GM23338 (cell line): ENCODE measurements at regions not wholly inside any gene's neighbourhood (a gene's known extent, or its start where the extent isn't known, plus 50 kb on each side); places are given as distances from the start of the nearest gene placed in this dataset.

Source experiments
- ATAC-seq: fragments of 200-7000 bp; cut with Tn5 transposase; 3 replicates; pipeline ENCODE4 v1.9.1; 2020
- DNase-seq: peaks from one replicate; pipeline ENCODE4 v3.0.0-alpha.2; 2015; ENCODE audit warnings: low spot score
- H2AFZ ChIP-seq: fragments of 200-600 bp; sonication (generic); 2 replicates; pipeline ENCODE4 v1.8.0; 2016; ENCODE audit warnings: antibody characterized with exemption, mild to moderate bottlenecking, moderate library complexity
- H3F3A ChIP-seq: fragments of 200-600 bp; sonication (generic); replicated peaks from 2 replicates; pipeline ENCODE4 v1.8.0; 2017; ENCODE audit warnings: antibody characterized with exemption, mixed run types, low read depth
- H3K27ac ChIP-seq: fragments of 200-600 bp; sonication (generic); 2 replicates; pipeline ENCODE4 v1.6.1; 2016; ENCODE audit warnings: low read depth
- H3K27me3 ChIP-seq: fragments of 200-600 bp; sonication (generic); 2 replicates; pipeline ENCODE4 v1.8.0; 2016; ENCODE audit warnings: mild to moderate bottlenecking, mixed run types, moderate library complexity; ENCODE audit not compliant: insufficient read depth
- H3K36me3 ChIP-seq: fragments of 200-600 bp; sonication (generic); 2 replicates; pipeline ENCODE4 v1.8.0; 2016; ENCODE audit warnings: mild to moderate bottlenecking; ENCODE audit not compliant: insufficient read depth
- H3K4me1 ChIP-seq: fragments of 200-600 bp; sonication (generic); 2 replicates; pipeline ENCODE4 v1.8.0; 2016; ENCODE audit warnings: mild to moderate bottlenecking, moderate library complexity; ENCODE audit not compliant: insufficient read depth
- H3K4me2 ChIP-seq: fragments of 200-600 bp; sonication (generic); 2 replicates; pipeline ENCODE4 v1.7.1; 2017; ENCODE audit warnings: mixed run types
- H3K4me3 ChIP-seq: fragments of 200-600 bp; sonication (generic); 2 replicates; pipeline ENCODE4 v1.6.1; 2016; ENCODE audit warnings: mixed run types
- H3K79me2 ChIP-seq: fragments of 200-600 bp; sonication (generic); replicated peaks from 2 replicates; pipeline ENCODE4 v1.8.0; 2017; ENCODE audit warnings: mild to moderate bottlenecking; ENCODE audit not compliant: insufficient read depth
- H3K9me2 ChIP-seq: fragments of 200-600 bp; sonication (generic); 2 replicates; pipeline ENCODE4 v1.8.0; 2017; ENCODE audit not compliant: insufficient read depth
- H4K20me1 ChIP-seq: fragments of 200-600 bp; sonication (generic); replicated peaks from 2 replicates; pipeline ENCODE4 v1.8.0; 2017; ENCODE audit warnings: mild to moderate bottlenecking; ENCODE audit not compliant: insufficient read depth
- H3K27ac Mint-ChIP-seq: 2 replicates; pipeline ENCODE4 v1.8.0; 2020; ENCODE audit warnings: inconsistent platforms, mild to moderate bottlenecking, moderate library complexity, mixed read lengths
- H3K27me3 Mint-ChIP-seq: 3 replicates; pipeline ENCODE4 v1.8.0; 2022; ENCODE audit warnings: low read depth, mild to moderate bottlenecking, moderate library complexity, mixed read lengths, inconsistent platforms; ENCODE audit not compliant: insufficient read depth, poor library complexity
- H3K36me3 Mint-ChIP-seq: 3 replicates; pipeline ENCODE4 v1.8.0; 2021; ENCODE audit warnings: low read depth, mild to moderate bottlenecking, inconsistent platforms, moderate library complexity, mixed read lengths
- H3K4me1 Mint-ChIP-seq: 3 replicates; pipeline ENCODE4 v1.8.0; 2020; ENCODE audit warnings: mild to moderate bottlenecking, inconsistent platforms, mixed read lengths
- H3K4me3 Mint-ChIP-seq: 3 replicates; pipeline ENCODE4 v1.8.0; 2021; ENCODE audit warnings: moderate library complexity, mild to moderate bottlenecking, inconsistent platforms, mixed read lengths
- H3K9me3 Mint-ChIP-seq: 3 replicates; pipeline ENCODE4 v1.8.0; 2020; ENCODE audit warnings: moderate library complexity, mild to moderate bottlenecking, inconsistent platforms, mixed read lengths
- CREB1 ChIP-seq: fragments of 250-450 bp; sonication (Bioruptor Pico); IDR thresholded peaks from 2 replicates; pipeline ENCODE4 v1.5.0; 2020; ENCODE audit warnings: low read depth, mild to moderate bottlenecking, moderate library complexity
- CTCF ChIP-seq, 2 experiments: fragments of 200-600 bp in 1 of 2; sonication (generic) in 1 of 2; conservative IDR thresholded peaks; 2 replicates each; pipeline versions ENCODE4 v1.5.1 to v1.6.1; 2016 to 2017; ENCODE audit warnings: antibody characterized with exemption in 2 of 2, low read depth in 2 of 2, mild to moderate bottlenecking in 2 of 2, moderate library complexity in 1 of 2
- ETS1 ChIP-seq: IDR thresholded peaks from 2 replicates; pipeline ENCODE4 v1.6.1; 2016; ENCODE audit warnings: antibody characterized with exemption
- EZH2 ChIP-seq: fragments of 200-600 bp; sonication (generic); IDR thresholded peaks from one replicate; pipeline ENCODE4 v1.8.0; 2017; ENCODE audit warnings: antibody characterized with exemption, mild to moderate bottlenecking, low read depth; ENCODE audit not compliant: unreplicated experiment
- EZH2phosphoT487 ChIP-seq: fragments of 200-600 bp; sonication (generic); IDR thresholded peaks from one replicate; pipeline ENCODE4 v1.8.1; 2018; ENCODE audit warnings: antibody characterized with exemption; ENCODE audit not compliant: unreplicated experiment
- JUNB ChIP-seq: IDR thresholded peaks from one replicate; pipeline ENCODE4 v1.6.1; 2016; ENCODE audit warnings: antibody characterized with exemption; ENCODE audit not compliant: unreplicated experiment
- NANOG ChIP-seq: IDR thresholded peaks from 2 replicates; pipeline ENCODE4 v1.6.1; 2016; ENCODE audit warnings: antibody characterized with exemption, borderline replicate concordance
- POLR2AphosphoS5 ChIP-seq: IDR thresholded peaks from 2 replicates; pipeline ENCODE4 v1.6.1; 2016; ENCODE audit warnings: antibody characterized with exemption, low read depth
- REST ChIP-seq: IDR thresholded peaks from one replicate; pipeline ENCODE4 v1.6.1; 2018; ENCODE audit warnings: antibody characterized with exemption; ENCODE audit not compliant: unreplicated experiment
- STAT1 ChIP-seq: IDR thresholded peaks from one replicate; pipeline ENCODE4 v1.6.1; 2016; ENCODE audit warnings: antibody characterized with exemption; ENCODE audit not compliant: unreplicated experiment
- ZNF114 ChIP-seq: fragments of 250-450 bp; sonication (Bioruptor Pico); IDR thresholded peaks from 2 replicates; pipeline ENCODE4 v1.5.0; 2020; ENCODE audit warnings: mild to moderate bottlenecking, moderate library complexity
- ZNF331 ChIP-seq: fragments of 250-450 bp; sonication (Bioruptor Pico); IDR thresholded peaks from 2 replicates; pipeline ENCODE4 v1.5.0; 2020; ENCODE audit warnings: low read depth, mild to moderate bottlenecking, moderate library complexity
- TF ChIP-seq, protein P1 (sequence below): fragments of 250-450 bp; sonication (Bioruptor Pico); IDR thresholded peaks from 2 replicates; pipeline ENCODE4 v1.5.0; 2020; ENCODE audit warnings: mild to moderate bottlenecking, moderate library complexity

- H3F3A ChIP-seq, result no peaks in the 10 kb centered on the region
Measured at GRCh38 chr2:12498286-12498685, 218.4 kb upstream of the TRIB2 start.

More at GRCh38 chr2:12498286-12498685, 218.4 kb upstream of the TRIB2 start:
- H3K27me3 Mint-ChIP-seq, result no peaks in the 10 kb centered on the region
- H3K4me3 Mint-ChIP-seq, result no peak overlapping the region
- no peak overlapping the region for H2AFZ ChIP-seq
- no peaks in the 10 kb centered on the region for H3K36me3 Mint-ChIP-seq
- TF ChIP-seq, protein P1, sequence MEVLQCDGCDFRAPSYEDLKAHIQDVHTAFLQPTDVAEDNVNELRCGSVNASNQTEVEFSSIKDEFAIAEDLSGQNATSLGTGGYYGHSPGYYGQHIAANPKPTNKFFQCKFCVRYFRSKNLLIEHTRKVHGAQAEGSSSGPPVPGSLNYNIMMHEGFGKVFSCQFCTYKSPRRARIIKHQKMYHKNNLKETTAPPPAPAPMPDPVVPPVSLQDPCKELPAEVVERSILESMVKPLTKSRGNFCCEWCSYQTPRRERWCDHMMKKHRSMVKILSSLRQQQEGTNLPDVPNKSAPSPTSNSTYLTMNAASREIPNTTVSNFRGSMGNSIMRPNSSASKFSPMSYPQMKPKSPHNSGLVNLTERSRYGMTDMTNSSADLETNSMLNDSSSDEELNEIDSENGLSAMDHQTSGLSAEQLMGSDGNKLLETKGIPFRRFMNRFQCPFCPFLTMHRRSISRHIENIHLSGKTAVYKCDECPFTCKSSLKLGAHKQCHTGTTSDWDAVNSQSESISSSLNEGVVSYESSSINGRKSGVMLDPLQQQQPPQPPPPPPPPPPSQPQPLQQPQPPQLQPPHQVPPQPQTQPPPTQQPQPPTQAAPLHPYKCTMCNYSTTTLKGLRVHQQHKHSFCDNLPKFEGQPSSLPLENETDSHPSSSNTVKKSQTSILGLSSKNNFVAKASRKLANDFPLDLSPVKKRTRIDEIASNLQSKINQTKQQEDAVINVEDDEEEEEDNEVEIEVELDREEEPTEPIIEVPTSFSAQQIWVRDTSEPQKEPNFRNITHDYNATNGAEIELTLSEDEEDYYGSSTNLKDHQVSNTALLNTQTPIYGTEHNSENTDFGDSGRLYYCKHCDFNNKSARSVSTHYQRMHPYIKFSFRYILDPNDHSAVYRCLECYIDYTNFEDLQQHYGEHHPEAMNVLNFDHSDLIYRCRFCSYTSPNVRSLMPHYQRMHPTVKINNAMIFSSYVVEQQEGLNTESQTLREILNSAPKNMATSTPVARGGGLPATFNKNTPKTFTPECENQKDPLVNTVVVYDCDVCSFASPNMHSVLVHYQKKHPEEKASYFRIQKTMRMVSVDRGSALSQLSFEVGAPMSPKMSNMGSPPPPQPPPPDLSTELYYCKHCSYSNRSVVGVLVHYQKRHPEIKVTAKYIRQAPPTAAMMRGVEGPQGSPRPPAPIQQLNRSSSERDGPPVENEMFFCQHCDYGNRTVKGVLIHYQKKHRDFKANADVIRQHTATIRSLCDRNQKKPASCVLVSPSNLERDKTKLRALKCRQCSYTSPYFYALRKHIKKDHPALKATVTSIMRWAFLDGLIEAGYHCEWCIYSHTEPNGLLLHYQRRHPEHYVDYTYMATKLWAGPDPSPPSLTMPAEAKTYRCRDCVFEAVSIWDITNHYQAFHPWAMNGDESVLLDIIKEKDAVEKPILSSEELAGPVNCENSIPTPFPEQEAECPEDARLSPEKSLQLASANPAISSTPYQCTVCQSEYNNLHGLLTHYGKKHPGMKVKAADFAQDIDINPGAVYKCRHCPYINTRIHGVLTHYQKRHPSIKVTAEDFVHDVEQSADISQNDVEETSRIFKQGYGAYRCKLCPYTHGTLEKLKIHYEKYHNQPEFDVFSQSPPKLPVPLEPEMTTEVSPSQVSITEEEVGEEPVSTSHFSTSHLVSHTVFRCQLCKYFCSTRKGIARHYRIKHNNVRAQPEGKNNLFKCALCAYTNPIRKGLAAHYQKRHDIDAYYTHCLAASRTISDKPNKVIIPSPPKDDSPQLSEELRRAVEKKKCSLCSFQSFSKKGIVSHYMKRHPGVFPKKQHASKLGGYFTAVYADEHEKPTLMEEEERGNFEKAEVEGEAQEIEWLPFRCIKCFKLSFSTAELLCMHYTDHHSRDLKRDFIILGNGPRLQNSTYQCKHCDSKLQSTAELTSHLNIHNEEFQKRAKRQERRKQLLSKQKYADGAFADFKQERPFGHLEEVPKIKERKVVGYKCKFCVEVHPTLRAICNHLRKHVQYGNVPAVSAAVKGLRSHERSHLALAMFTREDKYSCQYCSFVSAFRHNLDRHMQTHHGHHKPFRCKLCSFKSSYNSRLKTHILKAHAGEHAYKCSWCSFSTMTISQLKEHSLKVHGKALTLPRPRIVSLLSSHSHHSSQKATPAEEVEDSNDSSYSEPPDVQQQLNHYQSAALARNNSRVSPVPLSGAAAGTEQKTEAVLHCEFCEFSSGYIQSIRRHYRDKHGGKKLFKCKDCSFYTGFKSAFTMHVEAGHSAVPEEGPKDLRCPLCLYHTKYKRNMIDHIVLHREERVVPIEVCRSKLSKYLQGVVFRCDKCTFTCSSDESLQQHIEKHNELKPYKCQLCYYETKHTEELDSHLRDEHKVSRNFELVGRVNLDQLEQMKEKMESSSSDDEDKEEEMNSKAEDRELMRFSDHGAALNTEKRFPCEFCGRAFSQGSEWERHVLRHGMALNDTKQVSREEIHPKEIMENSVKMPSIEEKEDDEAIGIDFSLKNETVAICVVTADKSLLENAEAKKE, result no peak
- TF ChIP-seq REST (no peak), EZH2phosphoT487 (no peak), CREB1 (CRISPR knock-in tag) (no peak), ZNF331 (CRISPR knock-in tag) (no peak), ZNF114 (CRISPR knock-in tag) (no peak), JUNB (no peak), CTCF (conservative IDR thresholded peaks at IDR 0.05; ENCODE audit: low read depth in 2 of 2) (no peak), ETS1 (no peak), POLR2AphosphoS5 (no peak), EZH2 (no peak), STAT1 (no peak), NANOG (no peak)
- no peaks in the 10 kb centered on the region; the same call in 2 of the 3 replicates for H3K9me3 Mint-ChIP-seq
- H3K36me3 ChIP-seq, result no peaks in the 10 kb centered on the region
- H3K79me2 ChIP-seq, result no peaks in the 10 kb centered on the region
- ATAC-seq (no peak), DNase-seq (no peak)
- H3K4me1 Mint-ChIP-seq, result no peaks in the 10 kb centered on the region
- H3K27ac Mint-ChIP-seq, result no peak overlapping the region
- H3K9me2 ChIP-seq, result peaks cover 7% of the 10 kb centered on the region; the same call in 1 of the 2 replicates
- H3K4me3 ChIP-seq, result no peak overlapping the region
- no peak overlapping the region for H3K4me2 ChIP-seq
- no peaks in the 10 kb centered on the region for H3K27me3 ChIP-seq
- H3K4me1 ChIP-seq, result no peaks in the 10 kb centered on the region
- H3K27ac ChIP-seq, result no peak overlapping the region
- H4K20me1 ChIP-seq, result no peaks in the 10 kb centered on the region
